Panc1 (cell line): ENCODE measurements at regions not wholly inside any gene's neighbourhood (a gene's known extent, or its start where the extent isn't known, plus 50 kb on each side); places are given as distances from the start of the nearest gene placed in this dataset.
A peak's percentile ranks its signal among the peaks of the same experiment; 100 is the strongest.

Experiments
- ATAC-seq: fragments of 200-7000 bp; cut with Tn5 transposase; 2 replicates; pipeline ENCODE4 v1.9.1; 2020; ENCODE audit warnings: mild to moderate bottlenecking, moderate library complexity
- BruUV-seq: library from RNA; stranded (reverse); fragments of 400-500 nt; replicated peaks from 2 replicates; lab custom pipeline; 2021; lab: Mats Ljungman, UMichigan
- CTCF ChIA-PET: fragments of 300-600 bp; sonication (Branson Sonifier 250); formaldehyde crosslinking; loops from one replicate; lab custom pipeline; 2022; ENCODE audit warnings: antibody characterized with exemption; lab: Charles Lee
- POLR2A ChIA-PET: fragments of 300-600 bp; sonication (Branson Sonifier 250); formaldehyde crosslinking; loops from one replicate; lab custom pipeline; 2022; ENCODE audit warnings: antibody characterized with exemption; lab: Charles Lee
- DNase-seq: peaks from one replicate; pipeline ENCODE4 v3.0.0-alpha.2; 2010; ENCODE audit warnings: low read depth, low spot score
- H3K27ac ChIP-seq: 2 replicates; pipeline ENCODE4 v1.5.1; 2011; ENCODE audit warnings: mild to moderate bottlenecking, low read length, inconsistent platforms
- H3K27me3 ChIP-seq: fragments of 200-500 bp; sonication (Bioruptor generic); 2 replicates; pipeline ENCODE4 v1.6.0; 2014; ENCODE audit warnings: low read length, inconsistent platforms; ENCODE audit not compliant: control insufficient read depth, insufficient read depth
- H3K36me3 ChIP-seq: fragments of 200-500 bp; sonication (Bioruptor generic); 2 replicates; pipeline ENCODE4 v1.5.1; 2014; ENCODE audit warnings: inconsistent platforms, mild to moderate bottlenecking, low read length, moderate library complexity; ENCODE audit not compliant: control insufficient read depth, insufficient read depth
- H3K4me1 ChIP-seq: 2 replicates; pipeline ENCODE4 v1.5.1; 2011; ENCODE audit warnings: inconsistent platforms, mild to moderate bottlenecking, low read length, moderate library complexity; ENCODE audit not compliant: control insufficient read depth, insufficient read depth
- H3K4me3 ChIP-seq, 2 experiments: 2 replicates each; pipeline ENCODE4 v1.5.1; 2011 to 2012; ENCODE audit warnings: low read depth in 2 of 2, low read length in 2 of 2, mild to moderate bottlenecking in 2 of 2, inconsistent platforms in 1 of 2, moderate library complexity in 1 of 2
- H3K9me3 ChIP-seq: fragments of 200-500 bp; sonication (Bioruptor generic); 2 replicates; pipeline ENCODE4 v1.5.1; 2014; ENCODE audit warnings: low read depth, mild to moderate bottlenecking, inconsistent platforms, low read length, moderate library complexity; ENCODE audit not compliant: control insufficient read depth, insufficient read depth
- CTCF ChIP-seq: fragments of 450-650 bp; IDR thresholded peaks from 2 replicates; pipeline ENCODE4 v1.5.1; 2017; ENCODE audit warnings: mild to moderate bottlenecking
- POLR2AphosphoS5 ChIP-seq: IDR thresholded peaks from 2 replicates; pipeline ENCODE4 v1.6.1; 2012; ENCODE audit warnings: mild to moderate bottlenecking, low read depth, low read length, moderate library complexity
- REST ChIP-seq, 2 experiments: IDR thresholded peaks; 2 replicates each; pipeline ENCODE4 v1.6.1; 2011 to 2012; ENCODE audit warnings: low read depth in 2 of 2, control low read depth in 1 of 2, low read length in 1 of 2, mild to moderate bottlenecking in 1 of 2, moderate library complexity in 1 of 2; ENCODE audit not compliant: insufficient read depth in 1 of 2
- SIN3A ChIP-seq: IDR thresholded peaks from 2 replicates; pipeline ENCODE4 v1.6.1; 2012; ENCODE audit warnings: low read depth, mild to moderate bottlenecking, low read length, moderate library complexity, borderline replicate concordance; ENCODE audit not compliant: insufficient read depth
- TCF7L2 ChIP-seq: IDR thresholded peaks from 2 replicates; pipeline ENCODE4 v1.6.1; 2011; ENCODE audit warnings: mild to moderate bottlenecking, low read depth, low read length, inconsistent platforms
- in situ Hi-C: cut with HindIII; loops from 2 replicates; pipeline ENCODE4 v1.10.0; 2016; ENCODE audit warnings: low sequenced_read_pairs, low pct_unique_long_range_greater_than_20kb
- intact Hi-C: fragments of 100-400 bp; cut with micrococcal nuclease; formaldehyde crosslinking; loops from one replicate; pipeline ENCODE4 v1.10.0; 2022; ENCODE audit not compliant: unreplicated experiment

GRCh38 chr2:234376229-234376628 is 120.7 kb downstream of the ARL4C start:
- Histone ChIP-seq H3K9me3 (no peaks in the 10 kb centered on the region), H3K27ac (peak overlapping the region; percentile 100), H3K36me3 (no peaks in the 10 kb centered on the region), H3K4me1 (peaks cover 25% of the 10 kb centered on the region), H3K4me3 (no peak overlapping the region), H3K27me3 (no peaks in the 10 kb centered on the region)
- intact Hi-C loops = no loop called here
- ChIA-PET CTCF (no interaction called here), POLR2A (no interaction called here)
- no TSS peak for BruUV-seq
- DNase-seq (no peak), ATAC-seq (no peak)
- no peak for TF ChIP-seq CTCF
- no peak for TF ChIP-seq POLR2AphosphoS5
- no peak for TF ChIP-seq SIN3A
- TF ChIP-seq REST (IDR thresholded peaks at IDR 0.05; ENCODE audit: insufficient read depth in 1 of 2, low read depth in 2 of 2, low read length in 1 of 2) = no peak
- TF ChIP-seq TCF7L2 = no peak
- in situ Hi-C loops = no loop called here

- no peaks in the 10 kb centered on the region for H3K27me3 ChIP-seq
- DNase-seq (no peak), ATAC-seq (no peak)
- peak overlapping the region; percentile 100 for H3K27ac ChIP-seq
- H3K4me1 ChIP-seq = peaks cover 34% of the 10 kb centered on the region
- no peak overlapping the region for H3K4me3 ChIP-seq
- CTCF ChIA-PET = interaction anchor here (0.6 kb wide), 1 partner anchor 25 kb away, joined by 3 read pairs; no protein-coding TSS in a partner anchor
- POLR2A ChIA-PET = no interaction called here
- TF ChIP-seq REST (IDR thresholded peaks at IDR 0.05; ENCODE audit: insufficient read depth in 1 of 2, low read depth in 2 of 2, low read length in 1 of 2) (no peak), CTCF (no peak), SIN3A (no peak), TCF7L2 (no peak), POLR2AphosphoS5 (no peak)
- H3K9me3 ChIP-seq = no peaks in the 10 kb centered on the region
- no peaks in the 10 kb centered on the region for H3K36me3 ChIP-seq
- BruUV-seq = no TSS peak
- in situ Hi-C loops = no loop called here
- intact Hi-C loops = no loop called here
Measured at GRCh38 chr2:234375176-234375880, 121.6 kb downstream of the ARL4C start.
